Type B pancreatic cell (in vitro differentiated cells): ENCODE measurements at regions not wholly inside any gene's neighbourhood (a gene's known extent, or its start where the extent isn't known, plus 50 kb on each side); places are given as distances from the start of the nearest gene placed in this dataset.

Experiments
- DNase-seq: peaks from one replicate; pipeline ENCODE4 v3.0.0; 2021; ENCODE audit warnings: mixed read lengths; ENCODE audit not compliant: unreplicated experiment; ENCODE audit errors: extremely low spot score
- H3K27ac Mint-ChIP-seq: 2 replicates; pipeline ENCODE4 v1.8.0; 2021; ENCODE audit warnings: mild to moderate bottlenecking, mixed read lengths
- H3K27me3 Mint-ChIP-seq: 2 replicates; pipeline ENCODE4 v1.8.0; 2021; ENCODE audit warnings: mixed read lengths
- H3K36me3 Mint-ChIP-seq: 2 replicates; pipeline ENCODE4 v1.8.0; 2021; ENCODE audit warnings: mixed read lengths
- H3K4me1 Mint-ChIP-seq: one replicate; pipeline ENCODE4 v1.8.0; 2021; ENCODE audit warnings: mixed read lengths; ENCODE audit not compliant: unreplicated experiment
- H3K4me3 Mint-ChIP-seq: 2 replicates; pipeline ENCODE4 v1.8.0; 2021; ENCODE audit warnings: mild to moderate bottlenecking, mixed read lengths
- H3K9me3 Mint-ChIP-seq: 2 replicates; pipeline ENCODE4 v1.8.0; 2021; ENCODE audit warnings: mixed read lengths
- TF ChIP-seq, protein P1 (sequence below): fragments of 200-600 bp; sonication (generic); conservative IDR thresholded peaks from 2 replicates; pipeline ENCODE4 v1.5.0; 2021; ENCODE audit warnings: antibody characterized with exemption, mild to moderate bottlenecking

DNA sequence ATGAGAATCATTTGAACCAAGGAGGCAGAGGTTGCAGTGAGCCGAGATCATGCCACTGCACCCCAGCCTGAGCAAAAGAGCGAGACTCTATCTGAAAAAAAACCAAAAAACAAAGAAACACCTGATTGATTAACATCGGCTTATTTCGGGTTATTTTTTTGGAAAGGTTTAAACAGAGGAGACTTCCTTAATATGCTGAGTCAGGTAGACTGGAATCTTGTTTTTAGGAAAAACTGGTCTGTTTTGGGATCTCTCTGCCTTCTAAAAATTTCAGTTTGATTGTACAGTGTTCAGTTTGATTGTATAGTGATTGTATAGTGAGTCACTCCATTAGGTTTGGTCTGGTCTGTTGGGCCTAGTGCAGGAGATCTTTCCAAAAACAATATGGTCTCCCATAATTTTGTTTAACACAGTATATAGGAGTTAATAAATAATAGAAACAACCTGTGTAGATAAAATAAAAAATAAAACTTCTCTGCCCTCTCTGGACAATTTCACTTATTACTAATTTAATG, 196.3 kb upstream of the CHRM3 start:
- no peaks in the 10 kb centered on the region for H3K9me3 Mint-ChIP-seq
- no peak overlapping the region for H3K4me3 Mint-ChIP-seq
- H3K27me3 Mint-ChIP-seq = no peaks in the 10 kb centered on the region
- H3K36me3 Mint-ChIP-seq = no peaks in the 10 kb centered on the region
- no peak for DNase-seq
- TF ChIP-seq, protein P1, sequence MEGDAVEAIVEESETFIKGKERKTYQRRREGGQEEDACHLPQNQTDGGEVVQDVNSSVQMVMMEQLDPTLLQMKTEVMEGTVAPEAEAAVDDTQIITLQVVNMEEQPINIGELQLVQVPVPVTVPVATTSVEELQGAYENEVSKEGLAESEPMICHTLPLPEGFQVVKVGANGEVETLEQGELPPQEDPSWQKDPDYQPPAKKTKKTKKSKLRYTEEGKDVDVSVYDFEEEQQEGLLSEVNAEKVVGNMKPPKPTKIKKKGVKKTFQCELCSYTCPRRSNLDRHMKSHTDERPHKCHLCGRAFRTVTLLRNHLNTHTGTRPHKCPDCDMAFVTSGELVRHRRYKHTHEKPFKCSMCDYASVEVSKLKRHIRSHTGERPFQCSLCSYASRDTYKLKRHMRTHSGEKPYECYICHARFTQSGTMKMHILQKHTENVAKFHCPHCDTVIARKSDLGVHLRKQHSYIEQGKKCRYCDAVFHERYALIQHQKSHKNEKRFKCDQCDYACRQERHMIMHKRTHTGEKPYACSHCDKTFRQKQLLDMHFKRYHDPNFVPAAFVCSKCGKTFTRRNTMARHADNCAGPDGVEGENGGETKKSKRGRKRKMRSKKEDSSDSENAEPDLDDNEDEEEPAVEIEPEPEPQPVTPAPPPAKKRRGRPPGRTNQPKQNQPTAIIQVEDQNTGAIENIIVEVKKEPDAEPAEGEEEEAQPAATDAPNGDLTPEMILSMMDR = no peak
- no peak overlapping the region for H3K27ac Mint-ChIP-seq
- H3K4me1 Mint-ChIP-seq = no peaks in the 10 kb centered on the region

DNA sequence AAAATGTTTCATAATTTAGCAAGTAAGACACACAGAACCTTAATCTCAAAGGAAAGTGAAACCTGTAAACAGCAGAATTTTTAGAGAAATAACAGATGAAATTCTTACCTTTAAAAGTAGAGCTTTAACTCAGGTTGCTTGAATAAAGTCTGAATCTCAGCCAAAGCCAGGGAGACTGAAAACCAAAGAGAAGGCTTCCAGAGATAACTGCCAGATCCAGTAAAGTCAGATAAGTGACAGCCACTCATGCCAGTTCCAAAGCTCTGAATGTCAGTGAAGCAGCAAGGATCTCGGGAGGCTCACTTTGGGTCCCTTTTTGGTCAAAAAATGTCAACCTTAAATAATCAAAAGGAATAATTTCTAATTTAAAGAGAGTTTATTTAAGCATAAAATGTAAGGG, 199.9 kb upstream of the CHRM3 start:
- no peaks in the 10 kb centered on the region for H3K4me1 Mint-ChIP-seq
- H3K27me3 Mint-ChIP-seq = no peaks in the 10 kb centered on the region
- no peaks in the 10 kb centered on the region for H3K36me3 Mint-ChIP-seq
- H3K4me3 Mint-ChIP-seq = no peak overlapping the region
- TF ChIP-seq, protein P1 = no peak
- DNase-seq = no peak
- H3K9me3 Mint-ChIP-seq = no peaks in the 10 kb centered on the region
- H3K27ac Mint-ChIP-seq = no peak overlapping the region

DNA sequence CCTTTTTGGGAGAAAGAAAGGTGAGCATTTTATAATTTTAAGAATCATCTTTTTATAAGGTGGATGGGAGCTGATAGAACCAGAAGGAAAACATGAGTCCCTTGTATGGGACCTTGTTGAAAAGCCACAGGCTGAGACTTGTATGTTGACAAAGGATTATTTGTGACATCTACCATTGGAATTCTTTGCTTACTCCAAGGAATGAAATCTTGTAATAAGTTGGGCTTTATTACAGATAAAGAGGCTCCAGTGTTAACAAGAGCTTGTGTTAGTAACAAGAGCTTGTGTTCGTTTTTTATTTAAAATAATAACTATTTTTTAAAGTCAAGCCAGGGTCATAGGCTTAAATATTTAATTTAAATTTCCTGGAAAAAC, 201.1 kb upstream of the CHRM3 start:
- no peak for DNase-seq
- H3K4me1 Mint-ChIP-seq = no peaks in the 10 kb centered on the region
- H3K36me3 Mint-ChIP-seq = no peaks in the 10 kb centered on the region
- TF ChIP-seq, protein P1 = no peak
- H3K4me3 Mint-ChIP-seq = no peak overlapping the region
- H3K27ac Mint-ChIP-seq = no peak overlapping the region
- no peaks in the 10 kb centered on the region for H3K27me3 Mint-ChIP-seq
- peaks cover 5% of the 10 kb centered on the region for H3K9me3 Mint-ChIP-seq

DNA sequence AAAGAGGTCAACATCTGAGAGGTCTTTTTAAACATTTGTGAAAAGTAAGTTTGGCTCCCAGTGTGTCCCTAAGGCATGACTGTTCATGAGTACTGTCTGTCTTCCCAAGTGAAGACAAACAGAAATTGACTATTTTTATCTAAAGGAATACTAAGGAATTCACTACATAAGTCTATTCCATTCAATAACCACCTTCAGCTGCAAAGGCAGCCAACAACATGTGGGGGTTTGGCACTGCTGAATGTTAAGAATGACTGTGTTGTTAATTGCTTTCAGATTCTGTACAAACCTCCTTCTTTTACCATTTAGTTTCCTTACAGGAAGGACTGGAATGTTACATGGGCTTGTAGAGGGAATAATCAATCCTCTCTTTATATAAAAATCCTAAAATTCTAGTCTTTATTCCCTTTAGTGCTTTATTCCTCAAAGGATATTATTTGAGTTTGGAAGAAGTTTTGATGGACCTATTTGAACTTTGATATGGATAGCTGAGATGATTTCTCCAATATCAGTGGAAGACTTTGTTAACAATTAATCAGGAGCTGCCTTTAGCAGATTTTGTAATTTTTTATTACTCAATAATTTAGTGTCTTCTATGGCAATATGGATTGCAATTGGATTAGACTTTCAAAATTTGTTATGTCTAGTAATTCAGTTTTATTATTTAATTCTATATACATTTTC, 201.7 kb upstream of the CHRM3 start:
- TF ChIP-seq, protein P1 = no peak
- no peak overlapping the region for H3K27ac Mint-ChIP-seq
- H3K27me3 Mint-ChIP-seq = no peaks in the 10 kb centered on the region
- DNase-seq = no peak
- H3K36me3 Mint-ChIP-seq = no peaks in the 10 kb centered on the region
- H3K9me3 Mint-ChIP-seq = peaks cover 5% of the 10 kb centered on the region
- no peaks in the 10 kb centered on the region for H3K4me1 Mint-ChIP-seq
- no peak overlapping the region for H3K4me3 Mint-ChIP-seq

DNA sequence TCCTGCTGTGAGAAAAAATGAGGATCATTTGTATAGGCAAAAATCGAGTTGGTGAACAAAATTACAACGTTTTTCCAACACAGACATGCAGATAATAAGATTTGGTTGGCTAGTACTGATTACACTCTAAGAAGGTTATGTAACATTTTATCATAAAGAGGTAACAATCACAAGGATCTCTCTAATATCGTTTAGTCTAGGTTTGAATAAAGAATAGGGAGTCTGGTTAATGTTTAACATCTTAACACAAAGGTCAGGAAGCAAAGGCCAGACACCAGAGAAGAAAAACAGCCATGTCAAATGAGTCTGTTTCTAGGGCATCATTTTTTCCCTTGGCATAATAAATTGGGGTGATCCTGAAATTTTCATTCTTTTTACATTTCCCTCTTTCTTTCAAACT, 207.4 kb upstream of the CHRM3 start:
- TF ChIP-seq, protein P1 = no peak
- peak overlapping the region; percentile 13 for H3K4me3 Mint-ChIP-seq
- peaks cover 20% of the 10 kb centered on the region for H3K4me1 Mint-ChIP-seq
- H3K27ac Mint-ChIP-seq = no peak overlapping the region
- no peak for DNase-seq
- no peaks in the 10 kb centered on the region for H3K36me3 Mint-ChIP-seq
- H3K27me3 Mint-ChIP-seq = no peaks in the 10 kb centered on the region
- peaks cover 10% of the 10 kb centered on the region for H3K9me3 Mint-ChIP-seq
